Breast epithelium (tissue), 3 donors: ENCODE measurements at regions not wholly inside any gene's neighbourhood (a gene's known extent, or its start where the extent isn't known, plus 50 kb on each side); places are given as distances from the start of the nearest gene placed in this dataset.

Experiments
- POLR2A ChIP-seq: fragments of 450-650 bp; IDR thresholded peaks from one replicate; pipeline ENCODE4 v1.6.1; 2016; ENCODE audit warnings: antibody characterized with exemption, mild to moderate bottlenecking, moderate library complexity
- TF ChIP-seq, protein P1 (sequence below), 3 donors: fragments of 450-650 bp; IDR thresholded peaks; one replicate each; pipeline ENCODE4 v1.5.1; 2016 to 2017; ENCODE audit warnings: antibody characterized with exemption in 3 of 3, mild to moderate bottlenecking in 3 of 3, moderate library complexity in 3 of 3

DNA sequence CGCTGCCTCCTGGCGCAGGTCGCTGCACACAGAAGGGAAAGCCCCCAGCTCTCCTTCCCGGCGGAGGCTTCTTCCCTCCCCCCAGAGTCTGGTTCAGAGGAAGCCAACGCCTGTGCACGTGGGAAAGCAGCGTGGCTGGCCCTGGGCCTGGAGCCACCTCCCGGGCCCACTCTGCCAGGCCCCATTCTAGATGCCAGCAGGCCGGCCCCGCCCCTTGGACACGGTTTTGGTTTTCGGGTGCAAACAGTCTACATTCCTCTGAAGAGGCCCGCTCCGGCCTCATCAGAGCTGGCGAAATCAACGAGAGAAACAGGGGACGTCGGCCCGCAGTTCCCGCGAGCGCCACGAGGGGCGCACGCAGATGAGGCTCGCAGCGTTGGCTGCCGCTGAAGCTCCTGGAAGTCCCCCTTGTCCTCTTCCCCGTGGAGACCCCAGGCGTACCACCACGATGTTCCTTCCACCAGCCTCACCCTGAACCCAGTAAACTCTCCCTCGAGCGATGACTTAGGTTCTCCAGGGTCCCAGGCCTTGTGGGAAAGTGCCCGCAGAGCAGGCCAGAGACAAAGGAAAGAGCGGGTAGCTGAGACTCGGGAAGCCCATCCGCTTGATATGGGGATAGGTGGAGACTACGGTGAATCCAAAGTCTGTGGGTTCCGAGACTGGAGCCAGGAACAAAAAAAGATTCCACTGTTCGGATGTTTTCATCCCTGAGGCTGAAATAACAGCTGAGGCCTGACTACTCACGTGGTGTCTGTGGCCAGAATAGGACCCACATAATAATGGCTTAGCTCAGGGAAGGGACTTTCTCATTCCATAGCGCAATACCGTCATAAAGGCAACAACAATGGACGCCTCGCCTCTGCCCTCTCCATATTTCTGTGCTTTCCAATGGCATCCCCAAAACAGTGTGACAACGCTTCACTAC is 64.2 kb downstream of the KLF4 start:
- TF ChIP-seq, protein P1, sequence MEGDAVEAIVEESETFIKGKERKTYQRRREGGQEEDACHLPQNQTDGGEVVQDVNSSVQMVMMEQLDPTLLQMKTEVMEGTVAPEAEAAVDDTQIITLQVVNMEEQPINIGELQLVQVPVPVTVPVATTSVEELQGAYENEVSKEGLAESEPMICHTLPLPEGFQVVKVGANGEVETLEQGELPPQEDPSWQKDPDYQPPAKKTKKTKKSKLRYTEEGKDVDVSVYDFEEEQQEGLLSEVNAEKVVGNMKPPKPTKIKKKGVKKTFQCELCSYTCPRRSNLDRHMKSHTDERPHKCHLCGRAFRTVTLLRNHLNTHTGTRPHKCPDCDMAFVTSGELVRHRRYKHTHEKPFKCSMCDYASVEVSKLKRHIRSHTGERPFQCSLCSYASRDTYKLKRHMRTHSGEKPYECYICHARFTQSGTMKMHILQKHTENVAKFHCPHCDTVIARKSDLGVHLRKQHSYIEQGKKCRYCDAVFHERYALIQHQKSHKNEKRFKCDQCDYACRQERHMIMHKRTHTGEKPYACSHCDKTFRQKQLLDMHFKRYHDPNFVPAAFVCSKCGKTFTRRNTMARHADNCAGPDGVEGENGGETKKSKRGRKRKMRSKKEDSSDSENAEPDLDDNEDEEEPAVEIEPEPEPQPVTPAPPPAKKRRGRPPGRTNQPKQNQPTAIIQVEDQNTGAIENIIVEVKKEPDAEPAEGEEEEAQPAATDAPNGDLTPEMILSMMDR (IDR thresholded peaks at IDR 0.05), result peak; percentile 90 to 98 (median 94)
- TF ChIP-seq POLR2A, result no peak
